Right cardiac atrium (tissue), 5 donors: ENCODE measurements at regions not wholly inside any gene's neighbourhood (a gene's known extent, or its start where the extent isn't known, plus 50 kb on each side); places are given as distances from the start of the nearest gene placed in this dataset.

Source experiments
- ATAC-seq, 2 donors: fragments of 200-7000 bp; cut with Tn5 transposase; one replicate each; pipeline versions ENCODE4 v1.8.0 to v1.9.1; 2020; ENCODE audit warnings: moderate library complexity in 2 of 2, mild to moderate bottlenecking in 1 of 2
- DNase-seq, 3 donors: peaks; one replicate each; pipeline ENCODE4 v3.0.0-alpha.2; 2020
- H3K27ac ChIP-seq: one replicate; pipeline ENCODE4 v1.5.1; 2013; ENCODE audit warnings: mild to moderate bottlenecking, low read length, control low read depth, moderate library complexity
- H3K27me3 ChIP-seq: one replicate; pipeline ENCODE4 v1.6.1; 2013; ENCODE audit not compliant: control insufficient read depth, insufficient read depth
- H3K4me1 ChIP-seq: one replicate; pipeline ENCODE4 v1.6.1; 2013; ENCODE audit warnings: low read length; ENCODE audit not compliant: control insufficient read depth, insufficient read depth
- H3K4me3 ChIP-seq: one replicate; pipeline ENCODE4 v1.5.1; 2013; ENCODE audit warnings: low read length, control low read depth
- H3K9me3 ChIP-seq: one replicate; pipeline ENCODE4 v1.6.1; 2013; ENCODE audit warnings: low read length; ENCODE audit not compliant: control insufficient read depth
- WGBS: extraction: QIAGEN DNeasy Blood & Tissue Kit; methylation state at CpG from one replicate; pipeline ENCODE4 v1.1.7; 2013; 5-methylcytosine and 5-hydroxymethylcytosine counted together
- intact Hi-C, 4 donors: fragments of 100-400 bp; cut with DNase I; formaldehyde crosslinking; loops; one replicate each; pipeline versions ENCODE4 v1.11.0 to v1.14.0; 2022 to 2023
- donor health status: healthy with polysubstance abuse.
- donor health status: DM: no; HTN: yes; CAD: no.
- donor health status: DM: no; HTN: no; CAD: no.
- donor health status: DM: no; HTN: yes; CAD: no; lungs with severe emphysema.
- donor health status: DM: yes; HTN: yes; CAD: no.

GRCh38 chr9:126203313-126203712 is 123.3 kb upstream of the MVB12B start:
- intact Hi-C loops = no loop called here
- no peak overlapping the region for H3K27ac ChIP-seq
- H3K9me3 ChIP-seq = no peaks in the 10 kb centered on the region
- DNase-seq (no peak), ATAC-seq (no peak)
- no peak overlapping the region for H3K4me3 ChIP-seq
- WGBS = 96% methylated on average over 5 of the region's 5 CpGs
- no peaks in the 10 kb centered on the region for H3K27me3 ChIP-seq
- no peaks in the 10 kb centered on the region for H3K4me1 ChIP-seq

- ATAC-seq (no peak), DNase-seq (no peak)
- H3K27me3 ChIP-seq = no peaks in the 10 kb centered on the region
- no peak overlapping the region for H3K27ac ChIP-seq
- no peak overlapping the region for H3K4me3 ChIP-seq
- WGBS = 95% methylated on average over 5 of the region's 5 CpGs
- H3K9me3 ChIP-seq = no peaks in the 10 kb centered on the region
- intact Hi-C loops = no loop called here
- no peaks in the 10 kb centered on the region for H3K4me1 ChIP-seq
Observed at GRCh38 chr9:126204197-126204596, 122.4 kb upstream of the MVB12B start.

- Histone ChIP-seq H3K27ac (no peak overlapping the region), H3K4me3 (no peak overlapping the region), H3K4me1 (no peaks in the 10 kb centered on the region), H3K9me3 (no peaks in the 10 kb centered on the region), H3K27me3 (no peaks in the 10 kb centered on the region)
- intact Hi-C loops = no loop called here
- 94% methylated on average over 2 of the region's 2 CpGs for WGBS
- ATAC-seq = no peak
- no peak for DNase-seq
Observed at GRCh38 chr9:126204708-126205225, 121.9 kb upstream of the MVB12B start.

- DNase-seq (no peak), ATAC-seq (no peak)
- no peaks in the 10 kb centered on the region for H3K9me3 ChIP-seq
- WGBS = 43% methylated on average over 7 of the region's 7 CpGs
- H3K27ac ChIP-seq = no peak overlapping the region
- intact Hi-C loops = no loop called here
- H3K4me3 ChIP-seq = no peak overlapping the region
- no peaks in the 10 kb centered on the region for H3K4me1 ChIP-seq
- no peaks in the 10 kb centered on the region for H3K27me3 ChIP-seq
Observed at GRCh38 chr9:126205265-126205664, 121.4 kb upstream of the MVB12B start.

- ATAC-seq (peak in 1 of 2 donors; percentile 23), DNase-seq (no peak)
- H3K9me3 ChIP-seq = no peaks in the 10 kb centered on the region
- no peaks in the 10 kb centered on the region for H3K4me1 ChIP-seq
- 62% methylated on average over 22 of the region's 22 CpGs for WGBS
- H3K27me3 ChIP-seq = no peaks in the 10 kb centered on the region
- intact Hi-C loops = no loop called here
- no peak overlapping the region for H3K27ac ChIP-seq
- no peak overlapping the region for H3K4me3 ChIP-seq
Observed at GRCh38 chr9:126205845-126206498, 120.7 kb upstream of the MVB12B start.

- H3K27ac ChIP-seq = no peak overlapping the region
- intact Hi-C loops = no loop called here
- no peaks in the 10 kb centered on the region for H3K9me3 ChIP-seq
- H3K4me1 ChIP-seq = no peaks in the 10 kb centered on the region
- ATAC-seq = peak in 1 of 2 donors; percentile 49
- DNase-seq = no peak
- no peak overlapping the region for H3K4me3 ChIP-seq
- no peaks in the 10 kb centered on the region for H3K27me3 ChIP-seq
- WGBS = 60% methylated on average over 5 of the region's 5 CpGs
Observed at GRCh38 chr9:126207256-126207655, 119.4 kb upstream of the MVB12B start.

- Histone ChIP-seq H3K27me3 (no peaks in the 10 kb centered on the region), H3K9me3 (peaks cover 2% of the 10 kb centered on the region), H3K27ac (no peak overlapping the region), H3K4me1 (no peaks in the 10 kb centered on the region), H3K4me3 (no peak overlapping the region)
- intact Hi-C loops = no loop called here
- DNase-seq (no peak), ATAC-seq (no peak)
- WGBS = 78% methylated on average over 3 of the region's 3 CpGs
Observed at GRCh38 chr9:126208216-126208758, 118.3 kb upstream of the MVB12B start.

GRCh38 chr9:126211441-126212074 is 115.1 kb upstream of the MVB12B start:
- intact Hi-C loops = no loop called here
- Histone ChIP-seq H3K4me1 (no peaks in the 10 kb centered on the region), H3K27me3 (no peaks in the 10 kb centered on the region), H3K9me3 (peaks cover 3% of the 10 kb centered on the region), H3K27ac (no peak overlapping the region), H3K4me3 (no peak overlapping the region)
- ATAC-seq = no peak
- no peak for DNase-seq
- WGBS = 76% methylated on average over 3 of the region's 3 CpGs

- Histone ChIP-seq H3K4me1 (no peaks in the 10 kb centered on the region), H3K9me3 (peaks cover 3% of the 10 kb centered on the region), H3K27me3 (no peaks in the 10 kb centered on the region), H3K4me3 (no peak overlapping the region), H3K27ac (no peak overlapping the region)
- ATAC-seq (no peak), DNase-seq (no peak)
- WGBS = 76% methylated on average over 4 of the region's 4 CpGs
- intact Hi-C loops = loop anchor here in 1 of 4 donors (5.0 kb wide), 1 partner anchor 808 kb away; no protein-coding TSS in a partner anchor
Observed at GRCh38 chr9:126215486-126215885, 111.1 kb upstream of the MVB12B start.

GRCh38 chr9:126216826-126217225 is 109.8 kb upstream of the MVB12B start:
- DNase-seq (no peak), ATAC-seq (no peak)
- H3K9me3 ChIP-seq = peaks cover 3% of the 10 kb centered on the region
- no peaks in the 10 kb centered on the region for H3K27me3 ChIP-seq
- H3K4me3 ChIP-seq = no peak overlapping the region
- H3K27ac ChIP-seq = no peak overlapping the region
- 63% methylated on average over 4 of the region's 4 CpGs for WGBS
- no peaks in the 10 kb centered on the region for H3K4me1 ChIP-seq
- intact Hi-C loops = loop anchor here in 1 of 4 donors (5.0 kb wide), 1 partner anchor 810 kb away; no protein-coding TSS in a partner anchor

GRCh38 chr9:126217250-126217653 is 109.4 kb upstream of the MVB12B start:
- H3K9me3 ChIP-seq = peaks cover 3% of the 10 kb centered on the region
- no peak overlapping the region for H3K4me3 ChIP-seq
- 59% methylated on average over 5 of the region's 5 CpGs for WGBS
- no peak overlapping the region for H3K27ac ChIP-seq
- H3K4me1 ChIP-seq = no peaks in the 10 kb centered on the region
- ATAC-seq = no peak
- intact Hi-C loops = loop anchor here in 1 of 4 donors (5.0 kb wide), 1 partner anchor 810 kb away; no protein-coding TSS in a partner anchor
- H3K27me3 ChIP-seq = no peaks in the 10 kb centered on the region
- no peak for DNase-seq
